PC-9 (cell line): ENCODE measurements at regions not wholly inside any gene's neighbourhood (a gene's known extent, or its start where the extent isn't known, plus 50 kb on each side); places are given as distances from the start of the nearest gene placed in this dataset.

Experiments
- BruUV-seq: library from RNA; stranded (reverse); fragments of 400-500 nt; replicated peaks from 2 replicates; lab custom pipeline; 2021; lab: Mats Ljungman, UMichigan
- CTCF ChIA-PET: fragments of 300-600 bp; sonication (Branson Sonifier 250); formaldehyde crosslinking; loops from one replicate; lab custom pipeline; 2022; ENCODE audit warnings: antibody characterized with exemption; lab: Charles Lee
- POLR2A ChIA-PET: fragments of 300-600 bp; sonication (Branson Sonifier 250); formaldehyde crosslinking; loops from one replicate; lab custom pipeline; 2022; ENCODE audit warnings: antibody characterized with exemption; ENCODE audit not compliant: unreplicated experiment; lab: Charles Lee
- DNase-seq, 2 experiments: peaks; one replicate each; pipeline versions ENCODE4 v3.0.0 to v3.0.0-alpha.2; 2015 to 2022; ENCODE audit warnings: mixed read lengths in 1 of 2
- H2AFZ ChIP-seq: fragments of 200-600 bp; sonication (generic); 2 replicates; pipeline ENCODE4 v1.8.1; 2017; ENCODE audit warnings: antibody characterized with exemption
- H3F3A ChIP-seq: fragments of 200-600 bp; sonication (generic); 2 replicates; pipeline ENCODE4 v1.8.1; 2017; ENCODE audit warnings: antibody characterized with exemption, mild to moderate bottlenecking, low read depth; ENCODE audit not compliant: insufficient read depth
- H3K27ac ChIP-seq: fragments of 200-600 bp; sonication (generic); 2 replicates; pipeline ENCODE4 v1.6.1; 2016; ENCODE audit warnings: mixed run types
- H3K27me3 ChIP-seq: fragments of 200-600 bp; sonication (generic); 2 replicates; pipeline ENCODE4 v1.6.1; 2016; ENCODE audit warnings: low read depth, mixed run types; ENCODE audit not compliant: insufficient read depth
- H3K36me3 ChIP-seq: fragments of 200-600 bp; sonication (generic); 2 replicates; pipeline ENCODE4 v1.6.1; 2016; ENCODE audit warnings: low read depth, mixed run types
- H3K4me1 ChIP-seq: fragments of 200-600 bp; sonication (generic); replicated peaks from 2 replicates; pipeline ENCODE4 v1.6.1; 2016; ENCODE audit warnings: mixed run types; ENCODE audit not compliant: insufficient read depth
- H3K4me2 ChIP-seq: fragments of 200-600 bp; sonication (generic); 2 replicates; pipeline ENCODE4 v1.6.1; 2017; ENCODE audit warnings: mixed run types
- H3K4me3 ChIP-seq: fragments of 200-600 bp; sonication (generic); 2 replicates; pipeline ENCODE4 v1.6.1; 2016; ENCODE audit warnings: mixed run types
- H3K79me2 ChIP-seq: fragments of 200-600 bp; sonication (generic); 2 replicates; pipeline ENCODE4 v1.6.1; 2017; ENCODE audit warnings: low read depth, mixed run types
- H3K9me2 ChIP-seq: fragments of 200-600 bp; sonication (generic); 2 replicates; pipeline ENCODE4 v1.8.1; 2017; ENCODE audit warnings: mild to moderate bottlenecking; ENCODE audit not compliant: insufficient read depth
- H3K9me3 ChIP-seq: fragments of 200-600 bp; sonication (generic); 2 replicates; pipeline ENCODE4 v1.8.1; 2016; ENCODE audit warnings: low read depth; ENCODE audit not compliant: insufficient read depth
- H4K20me1 ChIP-seq: fragments of 200-600 bp; sonication (generic); 2 replicates; pipeline ENCODE4 v1.8.1; 2017; ENCODE audit not compliant: insufficient read depth
- CTCF ChIP-seq: fragments of 200-600 bp; sonication (generic); conservative IDR thresholded peaks from 2 replicates; pipeline ENCODE4 v1.6.1; 2017; ENCODE audit warnings: mixed run types, antibody characterized with exemption, mild to moderate bottlenecking, moderate library complexity
- EZH2 ChIP-seq: fragments of 200-600 bp; sonication (generic); IDR thresholded peaks from 2 replicates; pipeline ENCODE4 v1.8.0; 2017; ENCODE audit warnings: antibody characterized with exemption, low read depth
- intact Hi-C: fragments of 100-400 bp; cut with micrococcal nuclease; formaldehyde crosslinking; loops from one replicate; pipeline ENCODE4 v1.10.0; 2022; ENCODE audit not compliant: unreplicated experiment

GRCh38 chr7:106957766-106958165 lies 86.7 kb upstream of the PRKAR2B start:
- H3K4me3 ChIP-seq: no peak overlapping the region
- H3K27ac ChIP-seq: no peak overlapping the region
- H3K36me3 ChIP-seq: no peaks in the 10 kb centered on the region
- CTCF ChIA-PET: interaction anchor here (0.8 kb wide), 1 partner anchor 174 kb away, joined by 3 read pairs; no protein-coding TSS in a partner anchor
- H3K79me2 ChIP-seq: no peaks in the 10 kb centered on the region
- no TSS peak for BruUV-seq
- H4K20me1 ChIP-seq: no peaks in the 10 kb centered on the region
- H3K4me2 ChIP-seq: no peak overlapping the region
- no peak overlapping the region for H2AFZ ChIP-seq
- no peaks in the 10 kb centered on the region for H3K4me1 ChIP-seq
- peak; percentile 10 to 41 for DNase-seq
- POLR2A ChIA-PET: interaction anchor here (0.7 kb wide), 1 partner anchor 257 kb away, joined by 3 read pairs; no protein-coding TSS in a partner anchor
- H3K9me2 ChIP-seq: no peaks in the 10 kb centered on the region
- H3K9me3 ChIP-seq: no peaks in the 10 kb centered on the region
- H3K27me3 ChIP-seq: no peaks in the 10 kb centered on the region
- intact Hi-C loops: no loop called here
- H3F3A ChIP-seq: no peaks in the 10 kb centered on the region
- no peak for TF ChIP-seq EZH2
- TF ChIP-seq CTCF: no peak

GRCh38 chr7:106959753-106960152 lies 84.8 kb upstream of the PRKAR2B start:
- Histone ChIP-seq H2AFZ (no peak overlapping the region), H3F3A (no peaks in the 10 kb centered on the region), H3K9me3 (no peaks in the 10 kb centered on the region), H3K4me2 (no peak overlapping the region), H3K4me3 (no peak overlapping the region), H3K9me2 (no peaks in the 10 kb centered on the region), H3K4me1 (no peaks in the 10 kb centered on the region), H4K20me1 (no peaks in the 10 kb centered on the region), H3K27ac (no peak overlapping the region), H3K79me2 (no peaks in the 10 kb centered on the region), H3K27me3 (no peaks in the 10 kb centered on the region), H3K36me3 (no peaks in the 10 kb centered on the region)
- ChIA-PET POLR2A (interaction anchor here (0.6 kb wide), 1 partner anchor 177 kb away, joined by 4 read pairs; no protein-coding TSS in a partner anchor), CTCF (interaction anchor here (1.0 kb wide), 1 partner anchor 148 kb away, joined by 4 read pairs; no protein-coding TSS in a partner anchor)
- intact Hi-C loops: no loop called here
- peak; percentile 41; the same call in 1 of the 2 replicates for TF ChIP-seq CTCF
- TF ChIP-seq EZH2: no peak
- no TSS peak for BruUV-seq
- DNase-seq: no peak

GRCh38 chr7:106962751-106963150 lies 81.8 kb upstream of the PRKAR2B start:
- no peak overlapping the region for H3K4me3 ChIP-seq
- H3K36me3 ChIP-seq: no peaks in the 10 kb centered on the region
- no TSS peak for BruUV-seq
- H3F3A ChIP-seq: no peaks in the 10 kb centered on the region
- H2AFZ ChIP-seq: no peak overlapping the region
- H3K4me2 ChIP-seq: no peak overlapping the region
- intact Hi-C loops: no loop called here
- H3K4me1 ChIP-seq: no peaks in the 10 kb centered on the region
- ChIA-PET CTCF (no interaction called here), POLR2A (no interaction called here)
- no peak overlapping the region for H3K27ac ChIP-seq
- H3K79me2 ChIP-seq: no peaks in the 10 kb centered on the region
- no peaks in the 10 kb centered on the region for H3K27me3 ChIP-seq
- no peak for DNase-seq
- H3K9me3 ChIP-seq: no peaks in the 10 kb centered on the region
- H3K9me2 ChIP-seq: no peaks in the 10 kb centered on the region
- no peaks in the 10 kb centered on the region for H4K20me1 ChIP-seq
- TF ChIP-seq EZH2: no peak
- no peak for TF ChIP-seq CTCF
